SU-DHL-6 (cell line): ENCODE measurements at regions not wholly inside any gene's neighbourhood (a gene's known extent, or its start where the extent isn't known, plus 50 kb on each side); places are given as distances from the start of the nearest gene placed in this dataset.

Source experiments
- H2AFZ ChIP-seq: fragments of 200-600 bp; sonication (generic); 2 replicates; pipeline ENCODE4 v1.6.1; 2014; ENCODE audit warnings: low read depth, mild to moderate bottlenecking, moderate library complexity, mixed read lengths, antibody characterized with exemption, low read length; ENCODE audit not compliant: severe bottlenecking
- H3F3A ChIP-seq: fragments of 200-600 bp; shearing (Covaris generic); 2 replicates; pipeline ENCODE4 v1.6.0; 2016; ENCODE audit warnings: antibody characterized with exemption, mild to moderate bottlenecking; ENCODE audit not compliant: insufficient read depth
- H3K27ac ChIP-seq: fragments of 200-600 bp; sonication (generic); 2 replicates; pipeline ENCODE4 v1.5.1; 2016; ENCODE audit warnings: low read depth, mild to moderate bottlenecking, low read length, moderate library complexity, mixed read lengths
- H3K27me3 ChIP-seq: fragments of 200-600 bp; sonication (generic), shearing (Covaris generic); 2 replicates; pipeline ENCODE4 v1.6.0; 2014; ENCODE audit warnings: mild to moderate bottlenecking, low read length
- H3K36me3 ChIP-seq: fragments of 200-600 bp; sonication (generic); 2 replicates; pipeline ENCODE4 v1.6.1; 2014; ENCODE audit warnings: mild to moderate bottlenecking, low read length, mixed read lengths
- H3K4me2 ChIP-seq: fragments of 300-600, 200-600 bp; shearing (Covaris generic), sonication (generic); 2 replicates; pipeline ENCODE4 v1.6.0; 2014; ENCODE audit warnings: low read length, low read depth, mild to moderate bottlenecking; ENCODE audit not compliant: poor library complexity, severe bottlenecking
- H3K4me3 ChIP-seq: fragments of 200-600 bp; sonication (generic); 2 replicates; pipeline ENCODE4 v1.5.1; 2014; ENCODE audit warnings: antibody characterized with exemption, low read length, mild to moderate bottlenecking, mixed read lengths; ENCODE audit not compliant: insufficient read depth, poor library complexity, severe bottlenecking
- H3K79me2 ChIP-seq: fragments of 200-600 bp; sonication (generic); 2 replicates; pipeline ENCODE4 v1.6.1; 2014; ENCODE audit warnings: mild to moderate bottlenecking, low read length, moderate library complexity; ENCODE audit not compliant: insufficient read depth
- H3K9ac ChIP-seq: fragments of 200-600 bp; sonication (generic); 2 replicates; pipeline ENCODE4 v1.7.0; 2014; ENCODE audit warnings: mild to moderate bottlenecking, low read length
- H3K9me2 ChIP-seq: fragments of 200-600 bp; sonication (generic); replicated peaks from 2 replicates; pipeline ENCODE4 v1.6.1; 2014; ENCODE audit warnings: low read length; ENCODE audit not compliant: insufficient read depth
- H3K9me3 ChIP-seq: fragments of 200-600 bp; sonication (generic); 2 replicates; pipeline ENCODE4 v1.6.1; 2014; ENCODE audit warnings: low read length, mixed read lengths; ENCODE audit not compliant: insufficient read depth
- H4K20me1 ChIP-seq: fragments of 200-600 bp; sonication (generic); 2 replicates; pipeline ENCODE4 v1.6.1; 2014; ENCODE audit warnings: low read depth, mild to moderate bottlenecking, antibody characterized with exemption, low read length, moderate library complexity, mixed read lengths
- EZH2phosphoT487 ChIP-seq: fragments of 200-600 bp; sonication (generic), shearing (Covaris generic); conservative IDR thresholded peaks from 2 replicates; pipeline ENCODE4 v1.6.1; 2018; ENCODE audit warnings: mild to moderate bottlenecking, antibody characterized with exemption, low read length, moderate library complexity, mixed read lengths
- TF ChIP-seq, protein P1 (sequence below): fragments of 200-600 bp; sonication (generic); IDR thresholded peaks from one replicate; pipeline ENCODE4 v1.5.1; 2017; ENCODE audit warnings: antibody characterized with exemption, mild to moderate bottlenecking, low read length, moderate library complexity; ENCODE audit not compliant: insufficient read depth, poor library complexity, severe bottlenecking

DNA sequence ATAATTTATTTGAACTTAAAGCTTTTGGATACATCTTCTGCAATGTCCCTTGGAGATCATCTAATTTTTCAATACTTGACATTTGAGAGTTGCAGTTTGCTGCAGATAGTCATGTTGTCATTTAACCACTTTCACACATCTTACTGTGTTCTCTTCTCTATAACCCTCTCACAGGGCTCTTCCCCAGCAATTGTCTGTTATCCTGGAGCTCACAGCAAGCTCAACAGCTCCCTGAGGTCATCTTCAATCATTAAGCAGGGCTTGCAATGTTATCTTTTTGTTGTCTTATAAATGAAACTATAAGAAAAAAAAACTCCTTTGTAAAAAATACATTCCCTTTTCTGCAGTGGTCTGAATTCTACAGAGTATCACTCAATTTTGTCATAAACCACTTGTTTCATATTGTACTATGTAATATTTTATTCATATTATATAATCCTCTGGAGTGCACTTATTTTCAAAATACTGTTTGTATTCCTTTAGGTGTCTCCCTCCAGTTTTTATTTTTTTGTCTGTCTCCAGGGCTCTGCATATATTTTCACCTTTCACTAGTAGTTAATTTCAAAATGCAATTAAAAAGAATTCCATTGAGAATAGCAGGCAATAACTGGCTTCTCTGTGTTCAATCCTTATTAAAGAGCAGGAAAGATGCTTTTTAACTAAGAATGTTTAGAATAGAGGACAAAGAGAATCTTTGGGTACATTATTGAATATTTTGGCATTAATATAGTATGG lies 106.3 kb upstream of the ARSJ start:
- no peaks in the 10 kb centered on the region for H3K79me2 ChIP-seq
- no peak overlapping the region for H3K9ac ChIP-seq
- H3K4me2 ChIP-seq: no peak overlapping the region
- no peaks in the 10 kb centered on the region for H3K36me3 ChIP-seq
- no peaks in the 10 kb centered on the region for H3K9me2 ChIP-seq
- no peak for TF ChIP-seq EZH2phosphoT487
- TF ChIP-seq, protein P1, sequence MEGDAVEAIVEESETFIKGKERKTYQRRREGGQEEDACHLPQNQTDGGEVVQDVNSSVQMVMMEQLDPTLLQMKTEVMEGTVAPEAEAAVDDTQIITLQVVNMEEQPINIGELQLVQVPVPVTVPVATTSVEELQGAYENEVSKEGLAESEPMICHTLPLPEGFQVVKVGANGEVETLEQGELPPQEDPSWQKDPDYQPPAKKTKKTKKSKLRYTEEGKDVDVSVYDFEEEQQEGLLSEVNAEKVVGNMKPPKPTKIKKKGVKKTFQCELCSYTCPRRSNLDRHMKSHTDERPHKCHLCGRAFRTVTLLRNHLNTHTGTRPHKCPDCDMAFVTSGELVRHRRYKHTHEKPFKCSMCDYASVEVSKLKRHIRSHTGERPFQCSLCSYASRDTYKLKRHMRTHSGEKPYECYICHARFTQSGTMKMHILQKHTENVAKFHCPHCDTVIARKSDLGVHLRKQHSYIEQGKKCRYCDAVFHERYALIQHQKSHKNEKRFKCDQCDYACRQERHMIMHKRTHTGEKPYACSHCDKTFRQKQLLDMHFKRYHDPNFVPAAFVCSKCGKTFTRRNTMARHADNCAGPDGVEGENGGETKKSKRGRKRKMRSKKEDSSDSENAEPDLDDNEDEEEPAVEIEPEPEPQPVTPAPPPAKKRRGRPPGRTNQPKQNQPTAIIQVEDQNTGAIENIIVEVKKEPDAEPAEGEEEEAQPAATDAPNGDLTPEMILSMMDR: no peak
- H3F3A ChIP-seq: no peaks in the 10 kb centered on the region
- no peak overlapping the region for H3K27ac ChIP-seq
- H3K4me3 ChIP-seq: no peak overlapping the region
- H3K27me3 ChIP-seq: no peaks in the 10 kb centered on the region
- no peaks in the 10 kb centered on the region for H3K9me3 ChIP-seq
- H2AFZ ChIP-seq: no peak overlapping the region
- H4K20me1 ChIP-seq: no peaks in the 10 kb centered on the region

DNA sequence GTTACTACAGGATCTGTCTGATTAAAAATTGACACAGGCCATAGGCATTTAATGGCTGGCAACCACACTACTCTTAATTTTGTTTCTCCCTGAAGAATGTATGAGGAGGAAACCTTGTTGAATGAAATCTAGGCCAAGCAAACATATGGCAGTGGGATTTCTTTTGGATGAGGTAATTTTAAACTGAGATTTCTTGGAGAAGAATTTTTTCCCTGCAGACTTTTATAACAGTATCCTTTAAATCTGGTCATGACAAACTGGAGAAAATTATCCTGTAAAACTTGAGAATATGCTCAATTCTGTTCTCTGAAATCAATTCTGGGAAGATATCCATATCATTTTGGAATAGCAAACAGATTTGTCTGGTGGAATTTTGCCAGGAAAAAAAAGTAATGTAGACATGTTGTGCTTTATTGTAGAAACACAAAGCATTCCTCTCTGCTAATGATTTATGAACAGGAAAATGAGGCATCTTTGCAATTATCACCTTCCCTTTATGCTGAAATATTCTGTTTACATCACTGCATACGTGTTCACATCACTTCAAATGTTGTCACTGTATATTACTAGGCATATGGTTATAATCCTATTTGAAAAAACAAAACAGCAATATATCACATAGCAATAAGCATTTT lies 108.3 kb upstream of the ARSJ start:
- Histone ChIP-seq H3F3A (no peaks in the 10 kb centered on the region), H3K4me3 (no peak overlapping the region), H3K9me3 (no peaks in the 10 kb centered on the region), H3K9ac (no peak overlapping the region), H3K9me2 (no peaks in the 10 kb centered on the region), H3K27ac (no peak overlapping the region), H3K79me2 (no peaks in the 10 kb centered on the region), H3K36me3 (no peaks in the 10 kb centered on the region), H2AFZ (no peak overlapping the region), H3K4me2 (no peak overlapping the region), H3K27me3 (no peaks in the 10 kb centered on the region), H4K20me1 (no peaks in the 10 kb centered on the region)
- no peak for TF ChIP-seq EZH2phosphoT487
- TF ChIP-seq, protein P1: no peak

DNA sequence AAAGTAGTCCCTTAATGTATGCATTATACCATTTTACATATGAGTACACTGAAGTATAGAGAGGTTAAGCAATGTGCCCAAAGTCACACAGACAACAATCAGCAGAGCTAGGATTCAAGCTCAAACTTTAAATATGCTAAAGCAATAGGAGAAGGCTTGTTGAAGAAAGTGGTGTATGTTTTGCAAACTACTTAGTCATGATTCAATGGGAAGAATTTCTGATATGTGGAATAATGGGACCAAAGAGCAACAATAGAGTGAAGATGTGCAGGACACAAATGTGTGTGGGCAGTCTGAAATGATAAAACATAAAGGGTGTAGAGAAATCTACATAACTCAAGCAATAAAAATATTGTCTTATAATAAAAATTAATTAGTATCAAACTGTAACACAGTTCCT lies 109.0 kb upstream of the ARSJ start:
- Histone ChIP-seq H3K27ac (no peak overlapping the region), H3K4me3 (no peak overlapping the region), H4K20me1 (no peaks in the 10 kb centered on the region), H3K4me2 (no peak overlapping the region), H3K36me3 (no peaks in the 10 kb centered on the region), H3K9ac (no peak overlapping the region), H3K9me2 (no peaks in the 10 kb centered on the region), H2AFZ (no peak overlapping the region), H3K79me2 (no peaks in the 10 kb centered on the region), H3F3A (no peaks in the 10 kb centered on the region), H3K27me3 (no peaks in the 10 kb centered on the region), H3K9me3 (no peaks in the 10 kb centered on the region)
- TF ChIP-seq, protein P1: no peak
- TF ChIP-seq EZH2phosphoT487: no peak
